HG03342 (cell line): ENCODE measurements at regions not wholly inside any gene's neighbourhood (a gene's known extent, or its start where the extent isn't known, plus 50 kb on each side); places are given as distances from the start of the nearest gene placed in this dataset.

Experiments used
- ATAC-seq: cut with Tn5 transposase; IDR thresholded peaks from one replicate; pipeline ENCODE4 v1.9.1; 2021; ENCODE audit warnings: mild to moderate bottlenecking, moderate library complexity; ENCODE audit not compliant: unreplicated experiment

DNA sequence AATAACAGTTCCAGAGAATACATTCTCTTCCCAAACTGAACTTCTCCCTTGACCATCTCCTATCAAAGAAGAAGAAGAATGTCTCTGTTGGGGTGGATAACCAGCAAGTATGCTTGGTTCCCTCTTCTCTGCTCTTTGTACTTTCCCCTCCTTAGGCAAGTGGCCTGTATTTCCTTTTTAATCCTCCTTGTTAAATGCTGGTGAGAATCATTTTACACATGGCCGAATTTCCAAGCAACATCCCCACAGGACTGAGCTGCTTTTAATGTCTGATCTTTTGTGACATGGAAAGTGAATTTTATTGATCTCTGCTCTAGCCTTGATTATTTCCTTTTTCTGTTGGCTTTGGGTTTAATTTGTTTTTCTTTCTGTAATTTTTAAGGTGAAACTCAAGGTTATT is 336.7 kb downstream of the DUSP10 start:
- ATAC-seq: no peak

DNA sequence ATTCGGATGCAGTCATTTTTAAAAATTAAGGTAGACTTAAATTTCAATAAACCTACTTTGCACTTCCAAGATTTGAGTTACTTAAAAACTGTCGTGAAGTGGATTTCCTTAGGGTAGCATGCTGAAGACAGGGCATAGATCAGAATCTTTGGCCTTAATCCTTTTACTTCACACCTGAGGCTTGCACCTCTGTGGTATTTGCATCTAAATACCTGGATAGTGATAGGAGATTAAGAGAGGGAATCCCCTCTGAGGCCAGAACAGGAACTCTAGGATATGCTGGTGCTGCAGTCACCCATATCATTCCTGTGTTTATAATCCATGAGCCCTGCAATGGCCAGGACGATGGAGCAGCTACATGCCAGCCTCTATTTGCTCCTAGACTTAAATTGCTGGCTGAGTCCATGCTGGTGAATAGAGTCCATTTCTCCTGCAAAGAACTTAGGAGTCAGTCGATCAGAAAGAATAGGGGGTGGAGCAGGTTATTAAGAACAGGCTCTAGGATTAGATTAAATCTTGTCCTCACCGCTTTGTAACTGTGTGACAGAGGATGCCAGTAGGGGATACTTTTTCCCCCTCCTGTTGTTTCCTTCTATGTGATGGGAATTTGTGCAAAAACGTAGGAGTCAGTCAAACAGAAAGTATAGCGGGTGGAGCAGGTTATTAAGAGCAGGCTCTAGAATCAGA is 333.6 kb downstream of the DUSP10 start:
- ATAC-seq: no peak

DNA sequence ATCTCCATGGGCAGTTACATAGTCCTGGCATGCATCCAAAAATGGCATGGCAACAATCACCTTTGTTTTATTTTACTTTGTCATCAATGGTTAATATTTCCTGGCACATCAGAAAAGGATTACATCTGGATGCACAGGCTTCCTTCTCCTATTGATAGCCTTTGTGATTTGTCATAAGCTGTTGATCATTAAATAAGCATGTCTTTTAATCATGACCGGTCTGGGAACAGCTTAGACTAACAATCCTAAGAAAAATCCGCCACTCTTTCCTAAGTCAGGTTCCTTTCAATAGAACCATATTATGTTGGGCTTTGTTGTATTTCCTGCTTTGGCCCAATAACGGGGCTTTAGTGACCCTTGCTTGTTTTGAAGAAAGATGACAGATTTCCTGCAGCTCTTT is 330.6 kb downstream of the DUSP10 start:
- no peak for ATAC-seq

DNA sequence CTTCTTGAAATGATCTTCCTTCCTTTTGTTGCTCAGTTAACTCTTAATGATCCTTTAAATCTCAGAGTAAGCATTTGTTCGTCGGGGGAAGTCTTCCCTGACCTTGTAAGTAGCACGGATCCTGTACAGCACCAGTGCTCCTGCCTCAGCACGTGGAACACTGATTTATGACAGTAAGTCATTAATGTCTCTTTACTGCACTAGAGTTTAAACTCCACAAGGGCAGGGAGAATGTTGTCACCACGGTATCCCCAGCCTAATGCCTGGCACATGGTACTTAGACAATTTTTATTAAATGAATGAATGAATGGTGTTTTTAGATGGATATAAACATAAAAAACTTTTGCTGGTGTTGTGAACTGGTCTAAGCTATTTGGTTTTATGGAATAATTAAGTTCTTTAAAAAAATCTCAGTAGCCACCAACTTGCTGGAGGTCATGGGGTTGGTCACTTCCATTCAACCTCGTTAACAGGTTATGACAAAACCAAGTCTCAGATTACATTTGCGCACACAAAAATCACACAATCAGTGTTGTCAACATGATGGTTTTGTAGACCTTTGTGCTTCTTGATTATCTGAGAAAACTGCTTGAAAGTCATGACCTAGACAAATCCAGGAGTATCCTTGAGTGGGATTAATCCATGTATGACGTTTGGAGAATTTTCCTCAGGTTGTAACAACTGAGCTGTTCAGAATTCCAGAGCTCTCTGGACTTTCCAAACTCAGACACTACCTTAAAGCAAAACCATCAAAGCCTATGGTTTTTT is 326.9 kb downstream of the DUSP10 start:
- ATAC-seq: no peak

DNA sequence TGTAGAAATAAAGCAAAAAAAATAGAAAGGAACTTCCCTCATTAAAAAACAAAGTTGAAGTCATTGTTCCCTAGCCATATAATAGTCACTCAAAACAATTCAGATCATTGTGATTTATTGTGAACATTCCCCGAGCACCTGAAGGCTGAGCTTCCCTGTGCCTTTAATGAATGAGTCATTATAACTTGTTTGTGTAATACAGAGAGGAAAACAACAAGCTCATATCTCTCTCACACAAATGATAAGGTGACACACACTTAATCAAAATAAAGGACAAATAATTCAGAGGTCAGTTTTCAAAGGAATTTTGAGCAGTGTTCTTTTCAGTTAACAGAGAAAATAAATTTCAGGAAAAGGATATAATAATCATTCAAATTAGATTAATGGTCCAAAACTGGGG is 326.2 kb downstream of the DUSP10 start:
- ATAC-seq: no peak

DNA sequence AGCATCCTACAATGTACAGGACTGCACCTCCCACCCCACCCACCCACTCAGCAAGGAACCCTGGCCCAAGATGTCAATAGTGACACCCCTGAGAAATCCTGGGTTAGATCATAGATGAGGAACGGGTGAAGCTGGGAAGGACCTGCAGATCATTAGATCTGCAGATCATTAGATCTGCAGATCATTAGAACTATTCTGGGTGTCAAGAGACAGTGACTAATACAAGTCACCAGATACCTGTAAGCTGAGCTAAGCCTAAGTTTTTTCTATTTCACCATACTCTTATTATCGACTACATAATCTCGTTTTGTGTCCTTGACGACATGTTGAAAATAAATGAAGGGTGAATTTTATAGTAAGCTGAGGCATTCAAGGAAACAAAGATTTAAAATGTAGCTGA is 325.7 kb downstream of the DUSP10 start:
- ATAC-seq: no peak

DNA sequence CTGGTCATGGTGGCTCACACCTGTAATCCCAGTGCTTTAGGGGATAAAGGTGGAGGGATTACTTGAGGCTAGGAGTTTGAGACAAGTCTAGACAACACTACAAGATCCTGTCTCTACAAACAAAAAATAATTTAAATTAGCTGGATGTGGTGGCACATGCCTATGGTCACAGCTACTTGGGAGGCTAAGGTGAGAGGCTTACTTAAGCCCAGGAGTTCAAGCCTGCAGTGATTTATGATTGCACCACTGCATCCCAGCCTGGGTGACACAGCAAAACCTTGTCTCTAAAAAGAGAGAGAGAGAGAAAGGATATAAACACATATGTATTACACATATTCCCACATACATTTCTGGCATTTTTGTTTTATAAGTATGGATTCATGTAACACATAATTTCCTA is 325.2 kb downstream of the DUSP10 start:
- no peak for ATAC-seq

DNA sequence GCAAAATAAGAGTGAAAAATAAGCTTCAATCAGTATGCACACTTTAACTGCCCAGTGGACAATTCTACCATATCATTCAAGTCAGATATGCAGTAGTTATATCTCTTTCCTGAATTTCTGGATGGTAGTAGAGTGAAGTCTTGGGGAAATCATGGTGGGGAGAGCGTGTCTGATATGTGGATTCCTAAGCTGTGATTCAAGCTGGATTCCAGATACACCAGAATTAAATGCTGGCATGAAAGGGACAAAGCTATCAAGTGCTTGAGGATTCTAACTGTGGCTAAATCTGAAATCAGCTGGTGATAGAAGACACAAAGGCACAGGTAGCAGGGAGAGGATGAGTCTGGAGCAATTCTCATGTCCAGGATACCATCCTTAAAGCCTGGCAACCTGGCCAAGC is 323.5 kb downstream of the DUSP10 start:
- ATAC-seq: no peak

DNA sequence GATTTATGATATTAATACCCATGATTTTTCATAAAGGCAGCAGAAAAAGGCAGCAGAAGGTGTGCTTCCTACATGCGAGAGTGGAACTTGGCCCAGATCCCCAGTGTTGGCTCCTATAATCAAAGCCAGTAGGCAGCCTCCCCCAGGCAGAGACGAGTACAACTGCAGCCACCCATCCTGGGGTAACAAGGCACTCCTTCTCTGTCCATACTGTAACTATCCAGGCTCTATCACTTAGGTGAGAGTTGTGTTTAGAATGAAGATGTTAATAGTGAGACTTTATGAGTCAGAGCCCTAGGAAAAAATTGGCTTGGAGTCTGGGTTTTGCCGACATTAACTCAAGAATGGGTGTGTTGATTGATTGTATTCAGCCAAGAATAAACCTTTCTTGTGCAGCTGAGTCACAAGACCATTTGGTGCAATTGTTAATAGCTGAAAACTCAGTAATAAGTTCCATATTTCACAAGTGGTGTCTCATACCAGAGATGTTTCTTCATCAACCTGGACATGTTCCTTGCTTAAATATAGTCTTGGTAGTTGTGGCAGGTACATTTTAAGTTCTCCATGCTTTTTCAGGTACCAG is 322.3 kb downstream of the DUSP10 start:
- ATAC-seq: no peak

DNA sequence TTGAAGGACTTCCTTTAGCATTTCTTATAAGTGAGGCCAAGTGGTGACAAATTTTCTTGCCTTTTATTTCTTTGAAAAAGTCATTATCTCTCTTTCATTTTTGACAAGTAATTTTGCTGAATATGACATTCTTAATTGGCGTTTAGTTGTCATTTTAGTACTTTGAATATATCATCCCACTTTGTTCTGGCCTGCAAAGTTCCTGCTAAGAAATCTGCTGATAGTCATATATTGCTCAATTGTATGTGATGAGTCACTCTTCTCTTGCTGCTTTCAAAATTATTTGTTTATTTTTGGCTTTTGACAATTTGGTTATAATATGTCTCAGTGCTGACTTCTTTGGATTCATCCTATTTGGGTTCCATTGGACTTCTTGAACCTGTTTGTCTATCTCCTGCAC is 312.6 kb downstream of the DUSP10 start:
- no peak for ATAC-seq

DNA sequence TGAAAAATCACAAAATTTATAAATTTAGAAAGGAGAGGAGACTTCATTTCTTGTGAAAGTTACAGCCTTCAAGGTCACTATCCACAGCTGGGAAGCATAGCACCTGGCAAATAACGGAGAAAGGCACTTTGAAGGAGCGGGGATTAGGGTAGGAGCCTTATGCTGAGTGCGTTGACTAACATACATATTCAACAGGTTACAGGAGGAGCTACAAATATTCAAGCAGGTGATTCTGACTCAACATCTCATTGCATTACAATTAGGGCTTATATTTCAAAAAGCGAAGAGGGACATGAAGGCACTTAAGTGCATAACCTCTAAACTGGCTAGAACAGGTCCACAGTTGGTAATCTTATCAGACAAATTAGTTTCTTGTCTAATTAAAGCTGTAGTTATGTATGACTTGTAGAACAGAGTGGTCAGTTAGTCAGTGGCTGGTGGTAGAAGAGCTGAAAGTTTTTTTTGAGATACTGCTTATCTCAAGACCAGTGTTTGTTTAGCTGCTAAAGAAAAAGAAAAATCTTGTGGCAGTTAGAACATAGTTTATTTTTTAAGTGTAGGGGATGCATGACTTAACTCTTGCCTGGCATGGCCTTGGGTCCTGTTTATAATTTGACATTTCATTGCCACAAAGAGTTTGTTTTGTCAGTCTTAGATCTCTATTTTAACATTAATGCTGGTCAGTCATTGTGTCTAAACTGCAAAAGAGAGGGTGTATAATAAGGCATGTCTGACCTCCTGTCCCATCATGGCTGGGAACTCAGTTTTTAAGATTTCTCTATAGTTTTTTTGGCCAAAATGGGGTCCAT is 311.5 kb downstream of the DUSP10 start:
- ATAC-seq: no peak

DNA sequence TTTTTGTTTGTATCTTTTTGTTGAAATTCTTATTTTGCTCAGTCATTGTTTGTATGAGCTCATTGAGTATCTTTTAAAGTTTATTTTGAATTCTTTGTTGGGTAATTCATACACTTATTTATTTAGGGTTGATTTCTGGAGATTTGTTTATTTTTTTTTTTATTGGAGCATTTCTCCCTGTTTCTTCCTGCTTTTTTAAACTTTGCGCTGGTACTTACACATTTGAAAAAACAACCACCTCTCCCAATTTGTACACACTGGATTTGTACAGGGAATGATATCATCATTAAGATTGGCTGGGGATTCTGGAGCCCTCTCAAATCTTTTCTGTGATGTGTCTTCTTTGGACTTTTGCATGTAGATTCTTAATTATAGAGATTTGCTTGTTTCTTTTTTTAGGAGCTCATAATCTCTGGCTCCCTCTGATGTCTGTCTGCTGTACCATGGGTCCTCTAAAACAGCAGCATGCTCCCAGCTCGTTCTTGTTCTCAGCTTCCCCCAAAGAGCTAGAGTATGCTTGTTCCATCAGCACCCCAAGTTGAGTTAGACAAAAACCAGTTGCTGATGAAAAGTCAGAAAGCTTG is 310.7 kb downstream of the DUSP10 start:
- no peak for ATAC-seq

DNA sequence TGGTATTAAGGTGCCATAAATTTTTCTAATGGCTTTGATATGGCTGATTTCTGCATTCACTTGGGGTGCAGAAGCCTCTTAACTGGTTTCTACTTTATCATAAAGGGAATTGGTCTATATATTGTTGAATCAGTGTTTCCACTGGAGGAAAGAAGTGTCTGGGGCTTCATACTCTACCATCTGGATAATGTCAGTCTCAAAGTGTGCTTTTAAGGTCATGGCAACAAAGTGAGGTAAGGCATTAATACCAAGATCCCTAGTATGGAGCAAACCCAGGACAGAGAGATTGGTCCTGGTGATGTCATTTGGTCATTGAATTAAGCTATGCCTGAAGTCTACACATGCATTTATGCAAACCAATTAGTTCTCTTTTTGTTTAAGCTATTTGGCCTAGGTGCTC is 309.9 kb downstream of the DUSP10 start:
- no peak for ATAC-seq

DNA sequence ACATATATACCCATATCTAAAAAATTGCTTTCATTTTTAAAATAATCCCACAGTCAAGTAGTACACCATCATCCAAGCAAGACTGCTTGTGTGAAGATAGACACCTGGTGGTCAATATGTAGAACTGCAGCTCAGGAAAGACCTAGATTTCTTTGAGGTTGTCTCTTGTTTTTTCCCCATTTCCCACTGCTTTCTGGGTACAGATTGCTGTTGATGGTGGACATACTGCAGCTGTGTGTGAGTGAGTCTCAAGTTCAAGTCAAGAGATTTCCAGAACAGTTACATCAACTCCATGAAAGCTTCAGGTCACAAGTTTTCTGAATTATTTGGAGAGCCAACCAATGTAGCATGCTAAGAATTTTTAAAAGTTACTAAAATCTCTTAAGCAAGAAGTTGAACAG is 306.4 kb downstream of the DUSP10 start:
- peak; percentile 49 for ATAC-seq

DNA sequence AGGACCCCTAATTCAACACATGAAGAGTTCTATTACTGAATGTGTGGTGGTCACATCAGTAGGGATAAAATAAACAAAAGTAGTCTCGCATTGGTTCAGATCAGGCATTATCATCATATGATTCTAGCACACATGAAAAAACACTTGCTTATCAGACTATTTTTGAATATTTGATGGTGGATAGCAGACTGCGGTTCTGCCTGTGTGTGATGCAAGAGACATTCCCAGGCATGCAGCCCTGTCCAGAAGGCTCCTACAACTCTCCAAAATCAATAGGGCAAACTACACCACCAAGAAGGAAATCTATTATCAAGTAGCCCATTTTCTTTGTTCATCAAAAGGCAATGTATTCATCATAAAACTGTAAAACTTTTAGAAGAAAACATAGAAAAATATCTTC is 304.7 kb downstream of the DUSP10 start:
- ATAC-seq: no peak

DNA sequence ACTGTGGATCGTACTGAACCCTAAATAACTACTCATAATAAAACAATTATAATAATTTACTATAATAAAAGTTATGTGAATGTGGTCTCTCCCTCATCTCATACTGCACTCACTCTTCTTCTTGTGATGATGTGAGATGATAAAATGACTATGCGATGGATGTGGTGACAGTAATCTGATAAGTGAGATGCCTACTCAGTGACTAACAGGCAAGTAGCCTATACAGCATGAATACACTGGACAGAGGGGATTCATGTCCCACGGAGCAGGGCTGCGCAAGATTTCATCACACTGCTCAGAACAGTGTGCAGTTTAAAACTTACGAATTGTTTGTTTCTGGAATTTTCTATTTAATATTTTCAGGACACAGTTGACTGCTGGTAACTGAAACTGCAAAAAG is 304.0 kb downstream of the DUSP10 start:
- no peak for ATAC-seq

DNA sequence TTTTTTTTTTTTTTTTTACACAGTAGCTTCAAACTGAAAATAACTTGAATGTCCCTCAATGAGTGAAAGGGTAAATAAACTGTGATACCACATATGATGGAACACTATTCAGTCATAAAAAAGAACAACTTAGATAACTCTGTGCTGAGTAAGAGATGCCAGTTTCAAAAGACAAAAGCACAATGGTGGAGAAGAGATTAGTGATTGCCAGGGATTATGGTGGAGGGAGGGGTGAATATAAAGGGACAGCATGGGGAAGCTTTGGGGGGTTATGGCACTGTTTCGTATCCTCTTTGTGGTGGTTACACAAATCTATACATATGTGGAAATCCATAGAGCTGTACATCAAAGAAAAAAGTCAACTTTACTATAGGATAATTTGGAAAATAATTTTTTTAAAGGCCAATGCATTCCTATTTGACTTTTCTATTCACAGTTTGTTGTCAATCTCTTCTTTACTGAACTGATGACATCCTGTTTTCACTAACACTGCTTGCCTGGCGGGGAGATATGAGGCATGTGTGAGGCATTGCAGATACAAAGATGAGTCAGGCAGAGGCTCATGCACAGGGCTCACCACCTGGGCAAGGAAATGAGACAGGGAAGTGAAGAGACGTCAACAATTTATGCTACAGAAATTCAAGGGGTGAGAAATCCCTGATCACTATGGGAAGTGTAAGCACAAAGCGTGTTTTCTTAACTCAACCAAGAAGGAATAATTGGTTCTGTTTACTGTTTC is 302.7 kb downstream of the DUSP10 start:
- peak; percentile 94 for ATAC-seq

DNA sequence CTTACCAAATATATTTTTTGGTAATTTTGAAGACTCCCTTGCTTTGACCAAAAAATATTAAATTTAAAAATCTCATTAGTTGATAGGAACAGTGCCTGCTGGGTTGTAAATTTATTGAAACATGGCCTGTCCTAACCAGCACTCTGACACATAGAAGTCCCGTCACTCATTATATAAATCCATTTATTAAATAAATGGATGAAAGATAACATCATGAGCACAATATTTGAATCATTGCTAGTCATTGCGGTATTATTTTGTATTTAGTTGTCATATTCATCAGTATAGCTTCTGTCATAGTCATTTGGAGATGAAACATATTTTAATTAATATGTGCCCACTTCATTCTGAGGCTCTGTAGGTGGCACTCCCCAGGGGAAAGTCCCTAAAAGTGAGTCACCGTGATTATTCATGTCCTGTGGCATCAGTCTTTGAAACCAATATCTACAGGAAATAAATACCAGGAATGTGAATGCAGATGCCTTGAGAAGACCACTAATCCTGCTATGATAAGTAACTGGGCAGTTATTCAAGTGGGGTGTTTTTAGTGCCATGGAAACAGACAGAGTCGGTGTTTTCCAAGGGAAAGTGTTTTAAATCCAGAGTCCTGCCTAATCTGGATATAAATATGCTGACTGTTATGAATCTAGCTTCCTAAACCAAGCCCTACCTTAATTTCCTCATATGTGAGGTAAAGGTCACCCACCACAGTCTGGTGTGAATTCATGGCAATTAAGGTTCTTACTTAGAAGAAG is 302.0 kb downstream of the DUSP10 start:
- no peak for ATAC-seq

DNA sequence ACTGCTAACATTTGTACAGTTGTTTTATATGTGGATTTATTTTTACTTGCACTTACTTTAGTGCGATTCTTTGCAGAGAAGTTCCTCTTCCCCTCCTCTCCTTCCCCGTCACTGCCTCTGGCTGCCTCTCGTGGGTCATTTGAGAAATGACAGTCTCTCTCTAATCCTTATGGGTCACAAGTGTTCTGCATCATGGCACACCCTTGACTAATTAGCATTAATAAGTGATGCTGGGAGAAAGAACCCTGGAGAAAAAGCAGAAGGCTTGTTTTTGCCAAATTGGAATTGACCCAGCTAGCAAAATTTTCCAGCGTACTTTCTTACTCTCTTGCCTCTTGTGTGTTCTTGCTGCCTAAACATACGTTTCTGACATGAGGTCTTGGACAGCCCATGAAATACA is 301.2 kb downstream of the DUSP10 start:
- ATAC-seq: no peak

DNA sequence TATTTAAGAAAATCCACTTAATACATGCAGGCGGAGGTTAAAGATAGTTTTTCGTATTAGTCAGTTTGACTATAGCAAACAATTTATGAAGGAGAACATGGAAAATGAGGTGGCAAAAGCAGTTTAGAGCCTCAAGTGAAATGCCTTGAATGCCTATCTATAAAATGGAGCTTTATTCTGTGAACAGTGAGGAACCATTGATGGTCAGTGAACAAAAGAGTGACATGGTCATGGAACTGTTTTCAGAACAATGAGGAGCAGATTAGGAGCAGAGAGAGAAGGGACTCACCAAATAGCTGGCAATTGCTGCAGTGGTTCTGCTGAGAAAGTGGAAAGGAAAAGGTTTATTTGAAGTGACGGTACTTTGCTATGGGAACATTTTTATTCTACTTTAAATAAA is 299.8 kb downstream of the DUSP10 start:
- no peak for ATAC-seq
